ENCODE measurements at regions not wholly inside any gene's neighbourhood (a gene's known extent, or its start where the extent isn't known, plus 50 kb on each side); places are given as distances from the start of the nearest gene placed in this dataset.

DNA sequence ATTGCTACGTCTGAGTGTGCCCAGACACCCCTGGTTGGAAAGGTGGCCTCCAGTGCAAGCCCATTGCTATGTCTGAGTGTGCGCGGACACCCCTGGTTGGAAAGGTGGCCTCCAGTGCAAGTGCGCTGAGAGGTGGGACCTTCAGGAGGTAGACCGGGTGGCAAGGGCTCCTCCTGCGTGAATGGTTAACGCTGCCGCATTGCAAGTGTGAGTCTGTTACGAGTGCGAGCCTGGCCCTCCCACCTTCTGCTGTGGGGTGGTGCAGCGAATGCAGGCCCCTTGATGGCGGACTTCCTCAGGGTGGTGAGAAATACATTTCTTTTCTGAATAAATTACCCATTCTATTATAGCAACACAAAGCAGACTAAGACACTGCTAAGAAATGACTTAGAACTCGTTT is 208.8 kb downstream of the DLL1 start:
- TF ChIP-seq, protein P1, sequence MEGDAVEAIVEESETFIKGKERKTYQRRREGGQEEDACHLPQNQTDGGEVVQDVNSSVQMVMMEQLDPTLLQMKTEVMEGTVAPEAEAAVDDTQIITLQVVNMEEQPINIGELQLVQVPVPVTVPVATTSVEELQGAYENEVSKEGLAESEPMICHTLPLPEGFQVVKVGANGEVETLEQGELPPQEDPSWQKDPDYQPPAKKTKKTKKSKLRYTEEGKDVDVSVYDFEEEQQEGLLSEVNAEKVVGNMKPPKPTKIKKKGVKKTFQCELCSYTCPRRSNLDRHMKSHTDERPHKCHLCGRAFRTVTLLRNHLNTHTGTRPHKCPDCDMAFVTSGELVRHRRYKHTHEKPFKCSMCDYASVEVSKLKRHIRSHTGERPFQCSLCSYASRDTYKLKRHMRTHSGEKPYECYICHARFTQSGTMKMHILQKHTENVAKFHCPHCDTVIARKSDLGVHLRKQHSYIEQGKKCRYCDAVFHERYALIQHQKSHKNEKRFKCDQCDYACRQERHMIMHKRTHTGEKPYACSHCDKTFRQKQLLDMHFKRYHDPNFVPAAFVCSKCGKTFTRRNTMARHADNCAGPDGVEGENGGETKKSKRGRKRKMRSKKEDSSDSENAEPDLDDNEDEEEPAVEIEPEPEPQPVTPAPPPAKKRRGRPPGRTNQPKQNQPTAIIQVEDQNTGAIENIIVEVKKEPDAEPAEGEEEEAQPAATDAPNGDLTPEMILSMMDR (IDR thresholded peaks at IDR 0.05), result no peak
- TF ChIP-seq POLR2A (IDR thresholded peaks at IDR 0.05), result no peak

Measured in body of pancreas (tissue), 4 donors.